Esophagus muscularis mucosa (tissue), 4 donors: ENCODE measurements at regions not wholly inside any gene's neighbourhood (a gene's known extent, or its start where the extent isn't known, plus 50 kb on each side); places are given as distances from the start of the nearest gene placed in this dataset.

Experiments
- CTCF ChIP-seq, 3 experiments: fragments of 200-600 bp in 2 of 3; fragments of 450-650 bp in 1 of 3; sonication (generic) in 2 of 3; IDR thresholded peaks; one replicate each; pipeline ENCODE4 v1.5.1; 2017 to 2019; ENCODE audit warnings: antibody characterized with exemption in 3 of 3, mild to moderate bottlenecking in 2 of 3, moderate library complexity in 1 of 3
- EP300 ChIP-seq: sonication (generic); formaldehyde crosslinking; IDR thresholded peaks from one replicate; pipeline ENCODE4 v1.6.1; 2017; ENCODE audit warnings: antibody characterized with exemption
- POLR2A ChIP-seq: fragments of 450-650 bp; IDR thresholded peaks from one replicate; pipeline ENCODE4 v1.6.1; 2017; ENCODE audit warnings: antibody characterized with exemption, moderate library complexity, mild to moderate bottlenecking, low read depth
- POLR2AphosphoS5 ChIP-seq, 2 donors: sonication (generic); formaldehyde crosslinking; IDR thresholded peaks; one replicate each; pipeline ENCODE4 v1.6.1; 2017; ENCODE audit warnings: antibody characterized with exemption in 2 of 2

DNA sequence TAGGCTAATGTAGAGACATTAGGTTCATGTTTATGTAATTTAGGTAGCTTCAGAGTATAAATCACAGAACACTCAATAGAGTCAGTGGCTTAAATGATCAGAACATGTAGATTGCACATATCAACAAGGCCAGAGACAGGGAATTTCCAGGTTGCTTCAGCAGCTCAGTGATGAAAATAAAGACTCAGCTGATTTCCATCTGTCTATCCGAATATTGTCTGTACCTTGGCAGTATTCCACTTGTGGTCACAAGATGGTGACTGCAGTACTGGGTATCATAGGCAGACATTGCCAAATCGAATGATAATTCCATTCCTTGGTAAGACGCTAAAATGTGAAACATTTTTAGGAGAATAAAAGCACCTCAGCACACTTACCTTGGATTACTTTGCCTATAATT lies 702.2 kb downstream of the MAT2B start:
- TF ChIP-seq CTCF (IDR thresholded peaks at IDR 0.05) (no peak), POLR2AphosphoS5 (IDR thresholded peaks at IDR 0.05) (no peak), POLR2A (no peak), EP300 (no peak)
